ENCODE measurements at regions not wholly inside any gene's neighbourhood (a gene's known extent, or its start where the extent isn't known, plus 50 kb on each side); places are given as distances from the start of the nearest gene placed in this dataset.

DNA sequence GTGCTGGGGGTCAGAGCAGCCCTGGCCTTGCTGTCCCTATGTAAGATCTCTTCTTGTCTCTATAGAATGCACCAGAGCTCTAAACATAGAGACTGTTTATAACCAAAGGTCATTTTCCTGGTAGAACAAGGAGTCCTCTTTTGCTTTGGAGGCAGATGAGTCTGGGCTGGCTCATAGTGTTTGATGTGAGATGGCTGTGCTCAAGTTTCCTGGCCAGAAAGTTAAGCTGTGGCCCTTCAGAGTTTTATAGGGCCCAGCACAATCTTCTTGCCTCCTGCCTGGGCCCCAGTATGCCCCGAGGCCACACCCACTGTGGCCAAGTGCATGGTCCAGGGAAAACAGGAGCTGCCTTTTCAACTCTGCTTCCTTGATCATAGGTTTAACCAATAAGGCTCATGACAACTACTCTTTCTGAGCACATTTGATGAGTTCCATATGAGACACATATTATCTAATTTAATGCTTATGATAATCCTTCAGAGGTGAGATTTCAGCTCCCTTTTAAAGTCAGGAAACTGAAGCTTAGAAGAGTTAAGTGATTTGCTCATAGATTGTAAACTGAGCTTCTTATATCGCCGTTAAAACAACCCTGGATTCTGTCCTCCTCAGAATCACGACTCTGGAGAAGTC, 66.3 kb downstream of the MYCN start:
- DNase-seq (ENCODE audit: extremely low read depth in 1 of 2, low read depth in 1 of 2) = no peak

DNA sequence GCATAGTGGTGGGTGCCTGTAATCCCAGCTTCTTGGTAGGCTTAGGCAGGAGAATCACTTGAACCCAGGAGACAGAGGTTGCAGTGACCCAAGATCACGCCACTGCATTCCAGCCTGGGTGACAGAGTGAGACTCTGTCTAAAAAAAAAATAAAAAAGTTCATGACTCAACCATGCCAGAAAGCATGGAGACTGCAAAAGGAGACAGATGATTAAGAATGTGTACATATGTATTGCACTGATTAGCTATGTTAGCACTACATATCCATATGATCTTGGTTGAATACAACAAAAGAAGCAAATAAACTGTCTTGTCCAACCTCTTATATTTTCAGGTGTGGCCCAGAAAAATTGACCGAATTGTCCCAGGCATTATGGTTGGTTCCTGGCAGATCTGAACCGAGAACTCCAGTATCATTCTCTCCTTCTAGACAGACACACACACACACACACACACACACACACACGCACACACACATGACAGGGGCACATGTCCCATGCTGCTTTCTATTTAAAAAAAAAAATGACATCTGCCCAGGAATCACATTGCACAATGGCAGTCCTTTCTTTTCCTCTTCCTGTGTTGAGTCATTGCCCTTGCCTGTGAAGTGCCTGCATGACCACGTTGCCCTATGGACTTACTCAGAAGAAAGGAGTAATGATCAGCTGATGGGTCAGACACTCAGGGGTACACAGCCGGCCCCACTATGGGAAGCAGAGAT, 65.6 kb downstream of the MYCN start:
- no peak for DNase-seq (ENCODE audit: extremely low read depth in 1 of 2, low read depth in 1 of 2)

DNA sequence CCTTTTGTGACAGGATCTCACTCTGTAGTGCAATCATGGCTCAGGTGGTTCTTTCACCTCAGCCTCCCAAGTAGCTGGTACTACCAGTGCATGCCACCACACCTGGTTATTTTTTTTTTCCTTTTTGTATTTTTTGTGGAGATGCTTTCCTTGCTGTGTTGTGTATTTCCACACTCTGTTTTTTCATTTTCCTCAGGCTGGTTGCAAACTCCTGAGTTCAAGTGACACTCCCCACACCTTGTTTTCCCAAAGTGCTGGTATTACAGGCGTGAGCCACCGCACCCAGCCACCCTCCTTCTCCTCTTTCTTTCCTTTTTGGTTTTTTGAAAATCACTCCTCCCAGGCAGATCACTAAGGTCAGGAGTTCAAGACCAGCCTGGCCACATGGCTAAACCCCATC, 65.0 kb downstream of the MYCN start:
- DNase-seq (ENCODE audit: extremely low read depth in 1 of 2, low read depth in 1 of 2) = no peak

DNA sequence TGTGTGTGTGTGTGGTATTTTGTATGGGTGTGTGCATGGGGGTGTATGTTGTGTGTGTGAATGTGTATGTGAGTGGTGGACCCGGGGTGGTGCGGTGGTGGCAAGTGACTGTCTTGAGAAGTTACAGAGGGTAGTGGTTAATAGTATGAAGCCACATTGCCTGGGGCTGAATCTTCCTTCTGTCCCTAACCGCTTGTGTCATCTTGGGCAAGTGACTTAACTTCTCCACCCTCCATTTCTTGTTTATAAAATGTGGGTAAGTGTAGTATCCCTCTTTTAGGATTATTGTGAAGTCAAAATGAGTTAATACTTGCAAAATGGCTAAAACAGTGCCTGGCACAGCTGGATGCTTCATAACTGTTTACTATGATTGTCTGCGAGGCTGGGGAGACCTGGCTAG, 63.5 kb downstream of the MYCN start:
- DNase-seq (ENCODE audit: extremely low read depth in 1 of 2, low read depth in 1 of 2) = no peak

DNA sequence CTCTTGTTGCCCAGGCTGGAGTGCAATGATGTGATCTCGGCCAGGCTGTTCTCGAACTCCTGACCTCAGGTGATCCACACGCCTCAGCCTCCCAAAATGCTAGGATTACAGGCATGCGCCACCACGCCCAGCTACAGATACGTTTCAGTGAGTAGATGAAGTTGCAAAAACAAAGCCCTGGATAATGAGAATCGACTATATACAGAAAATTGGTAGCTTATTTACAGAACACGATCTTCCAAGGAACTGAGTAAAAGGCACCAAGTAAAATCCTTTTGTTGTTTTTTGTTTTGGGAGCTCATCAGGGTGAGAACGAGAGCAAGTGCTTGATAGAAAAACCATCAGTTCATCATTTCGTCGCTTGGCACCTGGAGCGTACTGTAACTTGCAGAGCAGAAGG, 62.8 kb downstream of the MYCN start:
- DNase-seq (ENCODE audit: extremely low read depth in 1 of 2, low read depth in 1 of 2) = no peak

DNA sequence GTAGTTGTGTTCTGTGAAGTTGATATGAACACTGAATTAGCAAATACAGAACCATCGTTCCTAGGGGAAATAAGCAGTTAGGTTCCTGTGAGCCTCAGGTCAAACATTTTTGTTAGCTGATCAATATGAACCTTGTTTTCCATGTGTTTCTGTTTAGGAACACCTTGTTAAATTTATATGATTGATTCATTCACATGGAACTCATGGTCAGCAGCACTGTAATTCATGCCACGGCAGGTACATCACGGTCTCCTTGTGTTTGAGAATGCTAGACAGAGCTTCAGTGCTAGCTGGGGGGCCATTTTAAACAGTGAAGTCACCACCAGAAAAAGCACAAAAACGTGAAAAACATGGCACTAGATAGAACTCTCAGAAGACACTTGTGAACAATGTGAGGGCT, 62.2 kb downstream of the MYCN start:
- no peak for DNase-seq (ENCODE audit: extremely low read depth in 1 of 2, low read depth in 1 of 2)

DNA sequence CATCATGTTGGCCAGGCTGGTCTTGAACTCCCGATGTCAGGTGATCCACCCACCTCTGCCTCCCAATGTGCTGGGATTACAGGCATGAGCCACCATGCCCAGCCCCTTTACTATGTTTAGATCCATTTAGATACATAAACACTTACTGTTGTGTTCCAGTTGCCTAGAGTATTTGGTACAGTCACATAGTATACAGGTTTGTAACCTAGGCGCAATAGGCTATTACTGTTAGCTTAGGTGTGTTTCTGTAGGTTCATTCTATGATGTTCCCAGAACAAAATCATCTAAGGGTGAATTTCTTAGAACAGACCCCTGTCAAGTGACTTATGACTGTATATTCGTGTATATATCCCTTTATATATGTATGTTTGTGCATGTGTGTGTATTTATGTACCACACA, 61.8 kb downstream of the MYCN start:
- DNase-seq (ENCODE audit: extremely low read depth in 1 of 2, low read depth in 1 of 2) = no peak

DNA sequence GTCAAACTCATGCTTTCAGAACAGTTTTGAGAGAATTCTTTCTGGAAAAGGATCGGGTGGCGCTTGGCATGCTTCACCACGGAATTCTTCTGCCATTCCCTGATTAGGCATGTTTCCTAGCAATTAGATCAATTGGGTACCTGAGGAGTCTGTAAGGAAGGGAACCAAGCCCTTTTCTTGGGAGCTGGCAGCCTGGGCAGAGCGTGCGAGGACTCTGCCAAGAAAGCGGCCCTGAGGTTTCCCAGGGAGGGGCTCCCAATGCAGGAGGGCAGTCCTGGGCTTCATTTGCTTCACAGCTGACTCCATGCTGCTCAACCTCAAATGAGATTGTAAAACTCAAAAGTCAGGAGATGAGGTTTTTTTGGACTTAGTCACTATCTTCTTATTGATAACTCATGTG, 60.3 kb downstream of the MYCN start:
- DNase-seq (ENCODE audit: extremely low read depth in 1 of 2, low read depth in 1 of 2) = no peak

DNA sequence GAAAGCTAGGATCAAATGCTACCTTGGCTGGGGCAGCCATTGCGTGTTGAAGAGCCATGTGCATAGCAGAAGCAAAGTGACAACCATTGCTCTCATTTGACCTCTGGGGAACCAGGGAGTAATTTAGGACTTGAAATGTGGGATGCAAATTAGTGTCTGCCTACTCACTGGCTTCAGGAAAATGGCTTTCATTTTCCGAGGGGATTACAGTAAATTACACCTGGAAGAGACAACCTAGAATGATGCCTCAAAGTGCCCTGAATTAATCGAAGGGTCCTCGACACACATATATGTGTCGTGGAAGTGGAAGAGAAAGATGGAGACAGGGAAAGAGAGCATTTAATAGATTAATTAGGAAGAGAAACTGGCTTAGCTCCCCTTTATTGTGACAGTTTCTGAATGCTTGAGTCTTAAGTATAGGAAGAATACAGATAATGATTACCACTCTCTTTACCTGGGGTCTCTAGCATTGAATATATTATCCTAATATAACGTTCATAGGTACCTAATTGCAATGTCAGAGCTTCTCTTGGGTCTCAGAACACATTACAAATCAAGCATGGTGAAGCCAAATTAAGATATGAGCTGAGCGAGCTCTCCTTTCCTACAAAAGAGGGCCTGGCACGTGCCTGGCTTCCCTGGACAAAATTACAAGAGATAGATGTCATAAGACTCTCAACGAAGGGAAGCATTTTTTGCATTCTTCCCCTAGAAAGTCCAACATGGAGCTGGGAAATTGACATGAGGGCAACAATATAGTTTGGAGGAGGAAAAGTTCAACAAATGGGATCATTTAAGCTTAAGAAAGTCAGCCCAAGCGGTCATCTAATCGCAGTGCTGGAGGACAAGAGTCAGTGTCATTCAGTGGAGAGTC, 59.5 kb downstream of the MYCN start:
- DNase-seq (ENCODE audit: extremely low read depth in 1 of 2, low read depth in 1 of 2) = no peak

DNA sequence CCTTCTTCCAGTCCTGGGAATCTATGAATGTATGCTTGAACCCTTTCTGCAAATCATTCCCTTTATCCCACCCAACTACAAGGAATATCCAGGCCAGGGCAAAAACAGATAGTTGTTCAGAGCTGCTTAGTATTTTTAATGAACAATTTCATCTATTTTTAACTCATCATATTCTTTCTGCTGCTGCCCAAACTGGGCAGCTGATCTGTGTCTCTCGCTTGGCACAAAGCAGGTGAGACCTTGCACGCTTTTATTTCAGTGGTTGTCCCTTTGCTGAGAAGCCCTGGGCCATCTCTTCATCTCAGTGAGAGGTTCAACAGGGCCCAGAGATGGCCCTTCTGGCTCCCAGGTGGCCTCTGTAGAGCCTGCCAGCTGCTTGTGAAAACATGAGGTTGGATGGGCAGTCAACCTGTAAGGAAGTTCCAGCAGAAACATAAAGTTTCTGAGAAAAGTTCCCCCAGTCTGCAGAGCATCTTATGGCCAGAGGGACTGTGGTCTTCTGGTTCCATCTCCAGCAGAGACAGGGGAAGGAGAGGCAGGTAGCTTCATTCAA, 57.5 kb downstream of the MYCN start:
- DNase-seq (ENCODE audit: extremely low read depth in 1 of 2, low read depth in 1 of 2) = no peak

DNA sequence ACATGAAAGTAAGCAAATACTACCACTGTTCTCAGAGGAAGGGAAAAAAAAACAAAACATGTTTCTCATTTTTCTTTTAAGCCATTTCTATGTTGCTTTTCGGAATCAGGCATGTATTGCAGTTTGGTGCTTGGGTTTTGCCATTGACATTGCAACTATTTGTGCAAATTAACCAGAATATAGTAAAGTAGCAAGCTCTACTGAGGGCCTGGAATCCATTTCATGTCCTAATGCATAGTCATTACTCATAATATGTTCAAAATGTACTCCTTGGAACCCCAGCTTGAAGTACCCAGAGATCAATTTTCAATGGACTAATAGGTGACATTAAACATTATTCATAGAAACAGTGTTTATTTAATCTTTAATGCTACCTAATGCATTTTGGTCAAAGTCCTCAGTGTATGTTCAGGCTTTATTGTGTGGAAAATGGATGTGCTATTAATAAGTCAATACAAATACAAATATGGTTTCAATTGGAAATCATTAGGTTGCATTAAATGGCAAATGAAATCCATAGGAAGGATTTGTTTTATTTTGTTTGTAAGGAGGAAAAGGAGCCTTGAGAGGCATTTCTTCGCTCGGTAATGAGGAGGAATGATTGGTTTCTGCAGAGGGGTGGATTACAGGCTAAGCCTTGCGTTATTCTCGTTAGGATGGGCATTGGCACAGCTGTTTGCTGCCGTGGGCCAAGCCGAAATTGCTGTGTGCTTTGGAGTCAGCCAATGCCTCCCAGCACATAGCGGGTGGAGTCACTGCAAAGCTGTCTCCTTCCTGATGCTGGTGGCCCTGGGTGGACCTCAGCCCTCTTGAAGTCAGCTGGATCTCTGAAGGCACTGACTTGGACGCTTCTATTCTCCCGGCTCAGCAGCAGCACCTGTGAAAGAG, 56.4 kb downstream of the MYCN start:
- DNase-seq (ENCODE audit: extremely low read depth in 1 of 2, low read depth in 1 of 2) = no peak
